ENCODE measurements at regions not wholly inside any gene's neighbourhood (a gene's known extent, or its start where the extent isn't known, plus 50 kb on each side); places are given as distances from the start of the nearest gene placed in this dataset.

- TF ChIP-seq CTCF (IDR thresholded peaks at IDR 0.05; ENCODE audit: low read depth, low read length, missing input control) (no peak), RAD21 (IDR thresholded peaks at IDR 0.05) (no peak), RXRA (IDR thresholded peaks at IDR 0.05) (no peak), SP1 (IDR thresholded peaks at IDR 0.05) (no peak)
- TF ChIP-seq, protein P1, sequence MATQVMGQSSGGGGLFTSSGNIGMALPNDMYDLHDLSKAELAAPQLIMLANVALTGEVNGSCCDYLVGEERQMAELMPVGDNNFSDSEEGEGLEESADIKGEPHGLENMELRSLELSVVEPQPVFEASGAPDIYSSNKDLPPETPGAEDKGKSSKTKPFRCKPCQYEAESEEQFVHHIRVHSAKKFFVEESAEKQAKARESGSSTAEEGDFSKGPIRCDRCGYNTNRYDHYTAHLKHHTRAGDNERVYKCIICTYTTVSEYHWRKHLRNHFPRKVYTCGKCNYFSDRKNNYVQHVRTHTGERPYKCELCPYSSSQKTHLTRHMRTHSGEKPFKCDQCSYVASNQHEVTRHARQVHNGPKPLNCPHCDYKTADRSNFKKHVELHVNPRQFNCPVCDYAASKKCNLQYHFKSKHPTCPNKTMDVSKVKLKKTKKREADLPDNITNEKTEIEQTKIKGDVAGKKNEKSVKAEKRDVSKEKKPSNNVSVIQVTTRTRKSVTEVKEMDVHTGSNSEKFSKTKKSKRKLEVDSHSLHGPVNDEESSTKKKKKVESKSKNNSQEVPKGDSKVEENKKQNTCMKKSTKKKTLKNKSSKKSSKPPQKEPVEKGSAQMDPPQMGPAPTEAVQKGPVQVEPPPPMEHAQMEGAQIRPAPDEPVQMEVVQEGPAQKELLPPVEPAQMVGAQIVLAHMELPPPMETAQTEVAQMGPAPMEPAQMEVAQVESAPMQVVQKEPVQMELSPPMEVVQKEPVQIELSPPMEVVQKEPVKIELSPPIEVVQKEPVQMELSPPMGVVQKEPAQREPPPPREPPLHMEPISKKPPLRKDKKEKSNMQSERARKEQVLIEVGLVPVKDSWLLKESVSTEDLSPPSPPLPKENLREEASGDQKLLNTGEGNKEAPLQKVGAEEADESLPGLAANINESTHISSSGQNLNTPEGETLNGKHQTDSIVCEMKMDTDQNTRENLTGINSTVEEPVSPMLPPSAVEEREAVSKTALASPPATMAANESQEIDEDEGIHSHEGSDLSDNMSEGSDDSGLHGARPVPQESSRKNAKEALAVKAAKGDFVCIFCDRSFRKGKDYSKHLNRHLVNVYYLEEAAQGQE (IDR thresholded peaks at IDR 0.05): no peak
- TF ChIP-seq, protein P2, sequence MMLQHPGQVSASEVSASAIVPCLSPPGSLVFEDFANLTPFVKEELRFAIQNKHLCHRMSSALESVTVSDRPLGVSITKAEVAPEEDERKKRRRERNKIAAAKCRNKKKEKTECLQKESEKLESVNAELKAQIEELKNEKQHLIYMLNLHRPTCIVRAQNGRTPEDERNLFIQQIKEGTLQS (IDR thresholded peaks at IDR 0.05): no peak
These were observed 388.5 kb downstream of the TMEM121 start for GRCh38 chr14:105914738-105915385.
